HepG2 (cell line): ENCODE measurements at regions not wholly inside any gene's neighbourhood (a gene's known extent, or its start where the extent isn't known, plus 50 kb on each side); places are given as distances from the start of the nearest gene placed in this dataset.

ENCODE experiments used
- ATAC-seq: fragments of 200-7000 bp; cut with Tn5 transposase; 3 replicates; pipeline ENCODE4 v1.9.1; 2020; ENCODE audit warnings: mild to moderate bottlenecking, moderate library complexity
- BruUV-seq: library from RNA; stranded (reverse); fragments of 400-500 nt; replicated peaks from 2 replicates; lab custom pipeline; 2021; lab: Mats Ljungman, UMichigan
- CTCF ChIA-PET: fragments of 300-600 bp; formaldehyde crosslinking; extraction: SDS; loops from one replicate; lab custom pipeline; 2021; ENCODE audit warnings: low total read pairs, inconsistent platforms, low intra/inter-chr PET ratio; lab: Yijun Ruan, JAX
- POLR2A ChIA-PET: fragments of 350-600 bp; sonication (Branson Sonifier 250); formaldehyde crosslinking; loops from one replicate; lab custom pipeline; 2020; ENCODE audit warnings: antibody characterized with exemption, inconsistent platforms; lab: Yijun Ruan, JAX
- DNase-seq: peaks from one replicate; pipeline ENCODE4 v3.0.0-alpha.2; 2015; ENCODE audit warnings: low spot score
- FAIRE-seq: peaks from 3 replicates; lab custom pipeline; 2011; peaks lifted over from hg19 to GRCh38; lab: Jason Lieb, UNC
- H2AFZ ChIP-seq: one replicate; pipeline ENCODE4 v1.6.1; 2011; ENCODE audit warnings: low read length, inconsistent platforms
- H3K27ac ChIP-seq: fragments of 300-600 bp; 3 replicates; pipeline ENCODE4 v1.8.0; 2011; ENCODE audit warnings: mixed run types, mild to moderate bottlenecking, mixed read lengths, low read length, inconsistent platforms; ENCODE audit not compliant: insufficient read depth; ENCODE audit errors: extremely low read length
- H3K27me3 ChIP-seq, 2 experiments: fragments of 200-600 bp in 1 of 2; 2 replicates in 1 of 2; 3 replicates in 1 of 2; pipeline versions ENCODE4 v1.6.0 to v1.8.0; 2011; ENCODE audit warnings: low read length in 2 of 2, mild to moderate bottlenecking in 2 of 2, moderate library complexity in 2 of 2, inconsistent platforms in 1 of 2; ENCODE audit not compliant: insufficient read depth in 2 of 2, control insufficient read depth in 1 of 2
- H3K36me3 ChIP-seq, 2 experiments: fragments of 200-600 bp in 1 of 2; replicated peaks in 1 of 2; 2 replicates in 1 of 2; 3 replicates in 1 of 2; pipeline versions ENCODE4 v1.5.1 to v1.8.0; 2011; ENCODE audit warnings: low read length in 2 of 2, inconsistent platforms in 1 of 2; ENCODE audit not compliant: insufficient read depth in 2 of 2, control insufficient read depth in 1 of 2
- H3K4me1 ChIP-seq: 2 replicates; pipeline ENCODE4 v1.5.1; 2012; ENCODE audit warnings: low read length, inconsistent platforms; ENCODE audit not compliant: insufficient read depth
- H3K4me2 ChIP-seq: 2 replicates; pipeline ENCODE4 v1.6.0; 2011; ENCODE audit warnings: low read depth, low read length, inconsistent platforms
- H3K4me3 ChIP-seq, 3 experiments: fragments of 200-600 bp in 1 of 3; sonication (generic), shearing (Covaris generic) in 1 of 3; replicated peaks in 1 of 3; 2 replicates each; pipeline ENCODE4 v1.5.1; 2011 to 2016; ENCODE audit warnings: low read length in 3 of 3, inconsistent platforms in 2 of 3, low read depth in 2 of 3, mild to moderate bottlenecking in 2 of 3, control low read depth in 1 of 3, mixed read lengths in 1 of 3; ENCODE audit not compliant: insufficient read depth in 1 of 3
- H3K79me2 ChIP-seq: one replicate; pipeline ENCODE4 v1.6.1; 2011; ENCODE audit warnings: low read length, inconsistent platforms; ENCODE audit not compliant: insufficient read depth
- H3K9ac ChIP-seq: 2 replicates; pipeline ENCODE4 v1.6.0; 2011; ENCODE audit warnings: mild to moderate bottlenecking, low read depth, low read length, inconsistent platforms; ENCODE audit not compliant: insufficient read depth
- H3K9me3 ChIP-seq: 2 replicates; pipeline ENCODE4 v1.5.1; 2012; ENCODE audit warnings: mild to moderate bottlenecking, low read length
- H4K20me1 ChIP-seq: 2 replicates; pipeline ENCODE4 v1.6.0; 2011; ENCODE audit warnings: inconsistent platforms, mild to moderate bottlenecking, low read length, moderate library complexity; ENCODE audit not compliant: insufficient read depth
- CREM ChIP-seq, 2 experiments: sonication (generic) in 1 of 2; formaldehyde crosslinking in 1 of 2; IDR thresholded peaks; 2 replicates each; pipeline versions ENCODE4 v1.4.0 to v1.6.1; 2016 to 2020; ENCODE audit warnings: antibody characterized with exemption in 1 of 2, mild to moderate bottlenecking in 1 of 2, missing genetic modification reagents in 1 of 2
- E2F5 ChIP-seq: sonication (generic); formaldehyde crosslinking; conservative IDR thresholded peaks from 2 replicates; pipeline ENCODE4 v1.4.0; 2020; ENCODE audit warnings: missing genetic modification reagents
- ETV6 ChIP-seq: sonication (generic); formaldehyde crosslinking; conservative IDR thresholded peaks from 2 replicates; pipeline ENCODE4 v1.4.0; 2020; ENCODE audit warnings: missing genetic modification reagents
- HIVEP1 ChIP-seq: sonication (generic); formaldehyde crosslinking; IDR thresholded peaks from 2 replicates; pipeline ENCODE4 v1.4.0; 2020; ENCODE audit warnings: mild to moderate bottlenecking, missing genetic modification reagents
- KDM4B ChIP-seq: sonication (generic); formaldehyde crosslinking; IDR thresholded peaks from 2 replicates; pipeline ENCODE4 v1.4.0; 2020; ENCODE audit warnings: missing genetic modification reagents
- WGBS: methylation state at CpG from one replicate; pipeline ENCODE4 v1.1.6; 2017; ENCODE audit warnings: low lambda C conversion rate; 5-methylcytosine and 5-hydroxymethylcytosine counted together
- in situ Hi-C: cut with HindIII; loops from 2 replicates; pipeline ENCODE4 v1.10.0; 2017; ENCODE audit warnings: low pct_unique_long_range_greater_than_20kb; ENCODE audit not compliant: extremely low pct_ligation_motif_present
- intact Hi-C: fragments of 100-400 bp; cut with micrococcal nuclease; formaldehyde crosslinking; loops from one replicate; pipeline ENCODE4 v1.10.0; 2022; ENCODE audit not compliant: unreplicated experiment
- TF ChIP-seq, protein P1 (sequence below): sonication (generic); formaldehyde crosslinking; IDR thresholded peaks from 2 replicates; pipeline ENCODE4 v1.9.0; 2021; ENCODE audit warnings: mild to moderate bottlenecking, missing genetic modification reagents

DNA sequence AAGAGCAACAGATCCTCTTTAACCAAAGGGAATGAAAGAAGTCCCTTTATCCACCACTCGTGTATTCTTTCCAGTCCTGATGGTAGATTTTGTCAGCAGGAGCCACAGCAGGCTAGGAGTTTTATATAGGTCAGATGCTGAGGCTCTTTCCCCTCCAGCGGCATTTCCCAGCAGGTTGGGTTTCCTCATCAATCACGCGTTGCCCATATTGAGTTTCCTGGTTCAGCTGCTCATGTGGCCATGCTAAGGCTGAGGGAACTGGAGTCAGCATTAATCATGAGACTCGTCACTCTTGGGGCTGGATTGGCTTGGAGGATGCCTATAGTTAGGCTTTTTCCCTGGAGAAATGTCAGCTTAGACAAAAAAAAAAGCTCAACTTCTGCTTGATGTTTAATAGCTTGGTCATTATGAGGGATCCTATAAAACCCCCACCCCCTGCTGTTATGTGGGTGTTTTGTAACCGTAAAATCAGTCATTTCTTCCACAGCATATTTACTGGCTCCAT lies 193.4 kb upstream of the GAS1 start (continued):
- no peak for TF ChIP-seq KDM4B (CRISPR knock-in tag)
- TF ChIP-seq, all 625 proteins: peak for 0

GRCh38 chr9:87141124-87141523 lies 193.8 kb upstream of the GAS1 start:
- no peak overlapping the region for H2AFZ ChIP-seq
- FAIRE-seq (no peak), DNase-seq (no peak), ATAC-seq (no peak)
- H3K27me3 ChIP-seq: peaks cover 0 to 17% of the 10 kb centered on the region in 2 experiments; a peak in 3 of 5 replicates
- no peak overlapping the region for H3K27ac ChIP-seq
- POLR2A ChIA-PET: no interaction called here
- no peak overlapping the region for H3K4me3 ChIP-seq
- H3K4me1 ChIP-seq: no peaks in the 10 kb centered on the region
- no peak overlapping the region for H3K9ac ChIP-seq
- no peaks in the 10 kb centered on the region for H4K20me1 ChIP-seq
- H3K9me3 ChIP-seq: no peaks in the 10 kb centered on the region
- H3K79me2 ChIP-seq: no peaks in the 10 kb centered on the region
- intact Hi-C loops (no loop called here), in situ Hi-C loops (no loop called here)
- no peak overlapping the region for H3K4me2 ChIP-seq
- no TSS peak for BruUV-seq
- H3K36me3 ChIP-seq: no peaks in the 10 kb centered on the region
- WGBS: 22% methylated on average over 7 of the region's 8 CpGs
- no peak for TF ChIP-seq E2F5 (CRISPR knock-in tag)
- TF ChIP-seq CREM (IDR thresholded peaks at IDR 0.05): no peak
- no peak for TF ChIP-seq CREM (CRISPR knock-in tag; IDR thresholded peaks at IDR 0.05)
- CTCF ChIA-PET: no interaction called here

DNA sequence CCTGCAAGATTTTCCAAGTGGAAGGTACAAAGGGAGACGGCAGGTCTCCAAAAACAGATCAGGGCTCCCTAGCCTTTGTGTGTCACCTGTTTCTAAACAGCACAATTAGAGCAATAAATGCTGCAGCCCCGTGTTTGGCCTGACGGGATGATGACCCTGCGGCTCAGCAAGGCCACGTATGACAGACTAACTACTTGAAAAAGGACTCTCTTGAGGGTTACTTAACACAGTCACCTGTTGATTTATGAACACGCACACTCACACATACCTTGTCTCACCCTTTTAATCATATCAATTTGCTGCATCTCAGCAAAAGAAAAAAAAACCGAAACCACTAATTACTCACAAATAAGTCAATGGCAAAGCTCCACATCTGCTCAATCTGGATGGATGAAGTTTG lies 199.6 kb upstream of the GAS1 start:
- DNase-seq (no peak), ATAC-seq (no peak), FAIRE-seq (no peak)
- Histone ChIP-seq H2AFZ (no peak overlapping the region), H3K27ac (no peak overlapping the region), H3K4me3 (no peak overlapping the region), H3K9ac (no peak overlapping the region), H4K20me1 (no peaks in the 10 kb centered on the region), H3K9me3 (no peaks in the 10 kb centered on the region), H3K4me2 (no peak overlapping the region), H3K79me2 (no peaks in the 10 kb centered on the region), H3K4me1 (no peaks in the 10 kb centered on the region), H3K27me3 (peaks cover 5 to 47% of the 10 kb centered on the region in 2 experiments; a peak in 3 of 5 replicates), H3K36me3 (no peaks in the 10 kb centered on the region)
- ChIA-PET CTCF (no interaction called here), POLR2A (no interaction called here)
- in situ Hi-C loops (no loop called here), intact Hi-C loops (no loop called here)
- WGBS: 19% methylated on average over 7 of the region's 7 CpGs
- BruUV-seq: no TSS peak
- TF ChIP-seq ETV6: no peak
- no peak for TF ChIP-seq HIVEP1 (CRISPR knock-in tag)
- TF ChIP-seq, protein P1, sequence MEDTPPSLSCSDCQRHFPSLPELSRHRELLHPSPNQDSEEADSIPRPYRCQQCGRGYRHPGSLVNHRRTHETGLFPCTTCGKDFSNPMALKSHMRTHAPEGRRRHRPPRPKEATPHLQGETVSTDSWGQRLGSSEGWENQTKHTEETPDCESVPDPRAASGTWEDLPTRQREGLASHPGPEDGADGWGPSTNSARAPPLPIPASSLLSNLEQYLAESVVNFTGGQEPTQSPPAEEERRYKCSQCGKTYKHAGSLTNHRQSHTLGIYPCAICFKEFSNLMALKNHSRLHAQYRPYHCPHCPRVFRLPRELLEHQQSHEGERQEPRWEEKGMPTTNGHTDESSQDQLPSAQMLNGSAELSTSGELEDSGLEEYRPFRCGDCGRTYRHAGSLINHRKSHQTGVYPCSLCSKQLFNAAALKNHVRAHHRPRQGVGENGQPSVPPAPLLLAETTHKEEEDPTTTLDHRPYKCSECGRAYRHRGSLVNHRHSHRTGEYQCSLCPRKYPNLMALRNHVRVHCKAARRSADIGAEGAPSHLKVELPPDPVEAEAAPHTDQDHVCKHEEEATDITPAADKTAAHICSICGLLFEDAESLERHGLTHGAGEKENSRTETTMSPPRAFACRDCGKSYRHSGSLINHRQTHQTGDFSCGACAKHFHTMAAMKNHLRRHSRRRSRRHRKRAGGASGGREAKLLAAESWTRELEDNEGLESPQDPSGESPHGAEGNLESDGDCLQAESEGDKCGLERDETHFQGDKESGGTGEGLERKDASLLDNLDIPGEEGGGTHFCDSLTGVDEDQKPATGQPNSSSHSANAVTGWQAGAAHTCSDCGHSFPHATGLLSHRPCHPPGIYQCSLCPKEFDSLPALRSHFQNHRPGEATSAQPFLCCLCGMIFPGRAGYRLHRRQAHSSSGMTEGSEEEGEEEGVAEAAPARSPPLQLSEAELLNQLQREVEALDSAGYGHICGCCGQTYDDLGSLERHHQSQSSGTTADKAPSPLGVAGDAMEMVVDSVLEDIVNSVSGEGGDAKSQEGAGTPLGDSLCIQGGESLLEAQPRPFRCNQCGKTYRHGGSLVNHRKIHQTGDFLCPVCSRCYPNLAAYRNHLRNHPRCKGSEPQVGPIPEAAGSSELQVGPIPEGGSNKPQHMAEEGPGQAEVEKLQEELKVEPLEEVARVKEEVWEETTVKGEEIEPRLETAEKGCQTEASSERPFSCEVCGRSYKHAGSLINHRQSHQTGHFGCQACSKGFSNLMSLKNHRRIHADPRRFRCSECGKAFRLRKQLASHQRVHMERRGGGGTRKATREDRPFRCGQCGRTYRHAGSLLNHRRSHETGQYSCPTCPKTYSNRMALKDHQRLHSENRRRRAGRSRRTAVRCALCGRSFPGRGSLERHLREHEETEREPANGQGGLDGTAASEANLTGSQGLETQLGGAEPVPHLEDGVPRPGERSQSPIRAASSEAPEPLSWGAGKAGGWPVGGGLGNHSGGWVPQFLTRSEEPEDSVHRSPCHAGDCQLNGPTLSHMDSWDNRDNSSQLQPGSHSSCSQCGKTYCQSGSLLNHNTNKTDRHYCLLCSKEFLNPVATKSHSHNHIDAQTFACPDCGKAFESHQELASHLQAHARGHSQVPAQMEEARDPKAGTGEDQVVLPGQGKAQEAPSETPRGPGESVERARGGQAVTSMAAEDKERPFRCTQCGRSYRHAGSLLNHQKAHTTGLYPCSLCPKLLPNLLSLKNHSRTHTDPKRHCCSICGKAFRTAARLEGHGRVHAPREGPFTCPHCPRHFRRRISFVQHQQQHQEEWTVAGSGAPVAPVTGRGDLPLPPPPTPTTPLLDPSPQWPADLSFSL (CRISPR knock-in tag): no peak
